Smooth muscle cell (in vitro differentiated cells): ENCODE measurements at regions not wholly inside any gene's neighbourhood (a gene's known extent, or its start where the extent isn't known, plus 50 kb on each side); places are given as distances from the start of the nearest gene placed in this dataset.

Source experiments
- DNase-seq: peaks from one replicate; lab custom pipeline; 2025; ENCODE audit not compliant: unreplicated experiment; lab: John Stamatoyannopoulos, UW
- H2AFZ ChIP-seq: fragments of 200-600 bp; sonication (generic); 2 replicates; pipeline ENCODE4 v1.6.0; 2016; ENCODE audit warnings: antibody characterized with exemption, low read depth, mild to moderate bottlenecking
- H3F3A ChIP-seq: fragments of 200-600 bp; sonication (generic); 2 replicates; pipeline ENCODE4 v1.6.0; 2017; ENCODE audit warnings: antibody characterized with exemption, low read depth
- H3K27ac ChIP-seq: fragments of 200-600 bp; sonication (generic); 2 replicates; pipeline ENCODE4 v1.5.1; 2016; ENCODE audit warnings: low read depth, mild to moderate bottlenecking
- H3K27me3 ChIP-seq: fragments of 200-600 bp; sonication (generic); 2 replicates; pipeline ENCODE4 v1.6.1; 2016; ENCODE audit warnings: low read depth, mild to moderate bottlenecking
- H3K36me3 ChIP-seq: fragments of 200-600 bp; sonication (generic); 2 replicates; pipeline ENCODE4 v1.5.1; 2016; ENCODE audit warnings: low read depth
- H3K4me1 ChIP-seq: fragments of 200-600 bp; sonication (generic); 2 replicates; pipeline ENCODE4 v1.5.1; 2016; ENCODE audit warnings: low read depth
- H3K4me2 ChIP-seq: fragments of 200-600 bp; sonication (generic); 2 replicates; pipeline ENCODE4 v1.6.0; 2016; ENCODE audit warnings: mild to moderate bottlenecking
- H3K4me3 ChIP-seq: fragments of 200-600 bp; sonication (generic); 2 replicates; pipeline ENCODE4 v1.5.1; 2016; ENCODE audit warnings: mild to moderate bottlenecking
- H3K79me2 ChIP-seq: fragments of 200-600 bp; sonication (generic); 2 replicates; pipeline ENCODE4 v1.6.0; 2016; ENCODE audit warnings: low read depth, mild to moderate bottlenecking
- H3K9ac ChIP-seq: fragments of 200-600 bp; sonication (generic); 2 replicates; pipeline ENCODE4 v1.6.0; 2016; ENCODE audit warnings: low read depth
- H3K9me3 ChIP-seq: fragments of 200-600 bp; sonication (generic); replicated peaks from 2 replicates; pipeline ENCODE4 v1.5.1; 2016; ENCODE audit warnings: low read depth
- H4K20me1 ChIP-seq: fragments of 200-600 bp; sonication (generic); 2 replicates; pipeline ENCODE4 v1.6.0; 2016; ENCODE audit warnings: low read depth
- WGBS: methylation state at CpG from one replicate; pipeline ENCODE4 v1.1.7; 2016; ENCODE audit warnings: low lambda C conversion rate; 5-methylcytosine and 5-hydroxymethylcytosine counted together
- TF ChIP-seq, protein P1 (sequence below): fragments of 200-600 bp; sonication (generic); IDR thresholded peaks from 2 replicates; pipeline ENCODE4 v1.5.1; 2017; ENCODE audit warnings: borderline replicate concordance, mild to moderate bottlenecking, antibody characterized with exemption; ENCODE audit not compliant: insufficient read depth, poor library complexity, severe bottlenecking

DNA sequence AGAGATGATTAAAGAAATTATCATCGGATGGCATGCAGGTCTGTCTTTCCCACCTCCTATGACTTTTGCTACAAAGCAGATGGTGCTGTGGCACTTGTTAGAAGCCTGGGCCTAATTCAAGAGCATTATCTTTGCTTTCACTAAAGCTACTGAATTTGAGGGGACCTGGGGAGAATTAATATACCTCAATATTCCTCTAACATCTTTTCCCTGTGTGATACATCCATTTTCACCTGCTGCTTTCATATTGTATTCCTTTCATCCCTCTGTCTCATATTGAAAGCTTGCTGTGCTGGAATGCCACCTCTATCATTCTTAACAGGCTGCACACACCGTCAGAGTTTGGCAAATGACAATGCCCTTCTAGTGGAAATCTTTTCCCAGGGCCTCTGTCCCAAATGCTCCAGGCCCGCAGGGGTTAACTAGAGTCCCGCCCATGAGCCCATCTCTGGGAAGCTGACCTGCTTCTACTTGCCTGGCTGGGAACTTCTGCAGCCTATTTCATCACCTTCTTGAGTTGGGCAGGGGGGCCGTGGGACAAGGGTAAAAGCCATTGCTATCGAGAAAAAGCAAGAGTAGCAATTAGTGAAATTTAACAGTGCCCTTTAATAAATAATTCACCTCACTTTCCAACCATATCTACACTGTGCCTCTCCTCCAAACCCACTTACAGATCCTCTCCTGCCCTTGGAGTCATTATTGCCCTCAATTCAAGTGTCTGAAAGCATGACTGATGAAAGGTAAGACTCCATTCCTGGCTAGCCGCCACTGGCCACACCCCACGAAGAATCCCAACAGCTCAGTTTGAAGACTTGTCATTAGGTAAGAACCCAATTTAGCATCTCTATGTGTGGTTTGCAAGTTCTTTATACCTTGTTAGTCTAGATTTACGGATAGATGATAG is 126.7 kb upstream of the BTG1 start:
- Histone ChIP-seq H3K4me1 (no peaks in the 10 kb centered on the region), H3K79me2 (no peaks in the 10 kb centered on the region), H3K4me3 (no peak overlapping the region), H4K20me1 (no peaks in the 10 kb centered on the region), H3K4me2 (no peak overlapping the region), H3K9me3 (no peaks in the 10 kb centered on the region), H3F3A (no peaks in the 10 kb centered on the region), H3K9ac (no peak overlapping the region), H3K27me3 (no peaks in the 10 kb centered on the region), H3K27ac (no peak overlapping the region), H2AFZ (no peak overlapping the region), H3K36me3 (no peaks in the 10 kb centered on the region)
- DNase-seq: no peak
- TF ChIP-seq, protein P1, sequence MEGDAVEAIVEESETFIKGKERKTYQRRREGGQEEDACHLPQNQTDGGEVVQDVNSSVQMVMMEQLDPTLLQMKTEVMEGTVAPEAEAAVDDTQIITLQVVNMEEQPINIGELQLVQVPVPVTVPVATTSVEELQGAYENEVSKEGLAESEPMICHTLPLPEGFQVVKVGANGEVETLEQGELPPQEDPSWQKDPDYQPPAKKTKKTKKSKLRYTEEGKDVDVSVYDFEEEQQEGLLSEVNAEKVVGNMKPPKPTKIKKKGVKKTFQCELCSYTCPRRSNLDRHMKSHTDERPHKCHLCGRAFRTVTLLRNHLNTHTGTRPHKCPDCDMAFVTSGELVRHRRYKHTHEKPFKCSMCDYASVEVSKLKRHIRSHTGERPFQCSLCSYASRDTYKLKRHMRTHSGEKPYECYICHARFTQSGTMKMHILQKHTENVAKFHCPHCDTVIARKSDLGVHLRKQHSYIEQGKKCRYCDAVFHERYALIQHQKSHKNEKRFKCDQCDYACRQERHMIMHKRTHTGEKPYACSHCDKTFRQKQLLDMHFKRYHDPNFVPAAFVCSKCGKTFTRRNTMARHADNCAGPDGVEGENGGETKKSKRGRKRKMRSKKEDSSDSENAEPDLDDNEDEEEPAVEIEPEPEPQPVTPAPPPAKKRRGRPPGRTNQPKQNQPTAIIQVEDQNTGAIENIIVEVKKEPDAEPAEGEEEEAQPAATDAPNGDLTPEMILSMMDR: no peak
- 75% methylated on average over 9 of the region's 9 CpGs for WGBS

DNA sequence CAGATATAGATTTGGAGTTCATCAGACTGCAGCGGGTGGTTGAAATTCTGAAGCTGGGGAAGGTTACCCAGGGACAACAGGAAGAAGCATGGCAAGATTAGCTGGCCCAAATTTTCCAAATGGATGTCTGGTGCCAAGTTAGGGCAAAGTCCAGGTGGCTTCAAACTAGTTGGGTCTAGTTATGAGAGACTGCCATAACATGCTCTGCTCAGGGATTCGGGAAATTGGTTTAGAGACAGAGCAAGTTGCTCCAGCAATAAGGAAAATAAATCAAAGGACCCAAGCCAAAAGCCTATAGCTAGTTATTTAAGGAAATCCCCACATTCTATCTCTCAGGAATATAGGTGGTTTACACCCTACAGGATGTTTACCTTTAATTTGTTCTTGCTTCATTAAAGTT is 125.7 kb upstream of the BTG1 start:
- H3K9me3 ChIP-seq: no peaks in the 10 kb centered on the region
- no peaks in the 10 kb centered on the region for H3K4me1 ChIP-seq
- no peak overlapping the region for H3K27ac ChIP-seq
- no peak overlapping the region for H3K4me3 ChIP-seq
- H2AFZ ChIP-seq: no peak overlapping the region
- H4K20me1 ChIP-seq: no peaks in the 10 kb centered on the region
- 98% methylated on average over 2 of the region's 2 CpGs for WGBS
- H3K27me3 ChIP-seq: no peaks in the 10 kb centered on the region
- H3K79me2 ChIP-seq: no peaks in the 10 kb centered on the region
- no peak overlapping the region for H3K4me2 ChIP-seq
- TF ChIP-seq, protein P1: no peak
- no peaks in the 10 kb centered on the region for H3F3A ChIP-seq
- no peak overlapping the region for H3K9ac ChIP-seq
- DNase-seq: no peak
- H3K36me3 ChIP-seq: no peaks in the 10 kb centered on the region

DNA sequence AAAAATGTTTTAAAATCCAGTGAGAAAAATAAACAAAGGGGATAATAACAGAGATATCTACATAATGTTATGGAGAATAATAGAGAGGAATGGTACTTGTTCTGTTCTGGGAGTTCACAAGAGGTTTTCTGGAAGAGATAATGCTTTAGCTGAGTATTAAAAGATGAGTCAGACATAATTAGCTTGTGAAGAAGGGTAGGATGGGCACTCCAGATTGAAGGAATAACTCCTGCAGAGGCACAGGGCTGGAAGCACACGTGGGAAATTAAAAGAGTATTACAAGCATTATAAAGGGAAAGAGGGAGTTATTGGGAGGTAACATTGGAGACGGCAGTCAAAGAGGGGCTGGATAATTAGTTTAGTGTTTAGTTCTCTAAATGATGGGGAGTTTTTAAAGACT is 124.9 kb upstream of the BTG1 start:
- Histone ChIP-seq H3K79me2 (no peaks in the 10 kb centered on the region), H3K9me3 (no peaks in the 10 kb centered on the region), H2AFZ (no peak overlapping the region), H3K27me3 (no peaks in the 10 kb centered on the region), H3K4me3 (no peak overlapping the region), H4K20me1 (no peaks in the 10 kb centered on the region), H3K27ac (no peak overlapping the region), H3K4me2 (no peak overlapping the region), H3K9ac (no peak overlapping the region), H3F3A (no peaks in the 10 kb centered on the region), H3K36me3 (no peaks in the 10 kb centered on the region), H3K4me1 (no peaks in the 10 kb centered on the region)
- DNase-seq: no peak
- TF ChIP-seq, protein P1: no peak
- WGBS: 74% methylated on average over 2 of the region's 2 CpGs

DNA sequence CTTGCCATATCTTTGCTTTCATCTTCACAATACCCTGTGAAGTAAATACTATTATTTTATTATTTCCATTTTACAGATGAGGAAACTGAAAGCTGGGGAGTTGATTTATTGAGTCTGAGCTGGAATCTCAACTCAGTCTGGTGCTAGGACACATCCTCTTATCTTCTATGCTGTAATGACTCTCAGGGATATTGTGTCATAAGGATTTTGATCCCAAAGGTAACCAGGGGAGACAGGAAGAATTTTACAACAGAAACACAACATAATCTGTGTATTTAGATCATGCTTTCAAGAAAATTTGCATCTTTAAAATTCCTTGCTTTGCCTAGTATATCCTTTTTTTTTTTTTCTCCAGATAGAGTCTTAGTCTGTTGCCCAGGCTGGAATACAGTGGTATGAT is 123.3 kb upstream of the BTG1 start:
- Histone ChIP-seq H3K27ac (no peak overlapping the region), H3F3A (no peaks in the 10 kb centered on the region), H3K27me3 (no peaks in the 10 kb centered on the region), H3K79me2 (no peaks in the 10 kb centered on the region), H3K9ac (no peak overlapping the region), H3K4me3 (no peak overlapping the region), H3K36me3 (no peaks in the 10 kb centered on the region), H3K4me2 (no peak overlapping the region), H3K4me1 (no peaks in the 10 kb centered on the region), H3K9me3 (no peaks in the 10 kb centered on the region), H2AFZ (no peak overlapping the region), H4K20me1 (no peaks in the 10 kb centered on the region)
- no peak for DNase-seq
- TF ChIP-seq, protein P1: no peak
